Spleen (tissue), 7 donors: ENCODE measurements at regions not wholly inside any gene's neighbourhood (a gene's known extent, or its start where the extent isn't known, plus 50 kb on each side); places are given as distances from the start of the nearest gene placed in this dataset.
"Not testable (repeated sequence)": the region's sequence is repeated elsewhere in the genome, so short reads cannot be mapped to it uniquely, and the experiment has no call there.

Experiments used
- POLR2A ChIP-seq, 3 donors: fragments of 450-650 bp; IDR thresholded peaks; one replicate each; pipeline ENCODE4 v1.5.1; 2017; ENCODE audit warnings: antibody characterized with exemption in 3 of 3, mild to moderate bottlenecking in 1 of 3
- POLR2AphosphoS5 ChIP-seq, 3 donors: sonication (generic); formaldehyde crosslinking; IDR thresholded peaks; one replicate each; pipeline ENCODE4 v1.5.1; 2017; ENCODE audit warnings: antibody characterized with exemption in 3 of 3
- TF ChIP-seq, protein P1 (sequence below), 11 experiments: fragments of 200-600 bp in 7 of 11; fragments of 450-650 bp in 4 of 11; sonication (generic) in 4 of 11; IDR thresholded peaks in 8 of 11; conservative IDR thresholded peaks in 3 of 11; 1 replicate in 7 of 11; 2 replicates in 4 of 11; pipeline versions ENCODE4 v1.4.0 to v1.8.0; 2016 to 2021; ENCODE audit warnings: antibody characterized with exemption in 11 of 11, inconsistent platforms in 4 of 11, mild to moderate bottlenecking in 1 of 11
- donor health status: DM: no; HTN: no; CAD: no; lungs with moderate emphysema.
- donor health status: DM: no; HTN: no; CAD: no.
- donor health status: DM: no; HTN: no; CAD: no.

- not testable (repeated sequence) for TF ChIP-seq POLR2AphosphoS5, POLR2A (IDR thresholded peaks at IDR 0.05)
- TF ChIP-seq, protein P1, sequence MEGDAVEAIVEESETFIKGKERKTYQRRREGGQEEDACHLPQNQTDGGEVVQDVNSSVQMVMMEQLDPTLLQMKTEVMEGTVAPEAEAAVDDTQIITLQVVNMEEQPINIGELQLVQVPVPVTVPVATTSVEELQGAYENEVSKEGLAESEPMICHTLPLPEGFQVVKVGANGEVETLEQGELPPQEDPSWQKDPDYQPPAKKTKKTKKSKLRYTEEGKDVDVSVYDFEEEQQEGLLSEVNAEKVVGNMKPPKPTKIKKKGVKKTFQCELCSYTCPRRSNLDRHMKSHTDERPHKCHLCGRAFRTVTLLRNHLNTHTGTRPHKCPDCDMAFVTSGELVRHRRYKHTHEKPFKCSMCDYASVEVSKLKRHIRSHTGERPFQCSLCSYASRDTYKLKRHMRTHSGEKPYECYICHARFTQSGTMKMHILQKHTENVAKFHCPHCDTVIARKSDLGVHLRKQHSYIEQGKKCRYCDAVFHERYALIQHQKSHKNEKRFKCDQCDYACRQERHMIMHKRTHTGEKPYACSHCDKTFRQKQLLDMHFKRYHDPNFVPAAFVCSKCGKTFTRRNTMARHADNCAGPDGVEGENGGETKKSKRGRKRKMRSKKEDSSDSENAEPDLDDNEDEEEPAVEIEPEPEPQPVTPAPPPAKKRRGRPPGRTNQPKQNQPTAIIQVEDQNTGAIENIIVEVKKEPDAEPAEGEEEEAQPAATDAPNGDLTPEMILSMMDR (IDR thresholded peaks at IDR 0.05 in 8 of 11, conservative IDR thresholded peaks at IDR 0.05 in 3 of 11): not testable (repeated sequence)
Measured at GRCh38 chr9:38978734-38979133, 258.8 kb upstream of the FAM240B start.
